HG03139 (cell line): ENCODE measurements at regions not wholly inside any gene's neighbourhood (a gene's known extent, or its start where the extent isn't known, plus 50 kb on each side); places are given as distances from the start of the nearest gene placed in this dataset.

Experiments used
- ATAC-seq: cut with Tn5 transposase; IDR thresholded peaks from one replicate; pipeline ENCODE4 v1.9.1; 2021; ENCODE audit not compliant: unreplicated experiment

- ATAC-seq = no peak
These were observed 1167.0 kb downstream of the SORCS3 start for GRCh38 chr10:105807935-105808587.

- no peak for ATAC-seq
These were observed 1162.1 kb downstream of the SORCS3 start for GRCh38 chr10:105803206-105803605.

- ATAC-seq = no peak
These were observed 1159.6 kb downstream of the SORCS3 start for GRCh38 chr10:105800641-105801040.

GRCh38 chr10:105798328-105798889 is 1157.3 kb downstream of the SORCS3 start:
- ATAC-seq = no peak

DNA sequence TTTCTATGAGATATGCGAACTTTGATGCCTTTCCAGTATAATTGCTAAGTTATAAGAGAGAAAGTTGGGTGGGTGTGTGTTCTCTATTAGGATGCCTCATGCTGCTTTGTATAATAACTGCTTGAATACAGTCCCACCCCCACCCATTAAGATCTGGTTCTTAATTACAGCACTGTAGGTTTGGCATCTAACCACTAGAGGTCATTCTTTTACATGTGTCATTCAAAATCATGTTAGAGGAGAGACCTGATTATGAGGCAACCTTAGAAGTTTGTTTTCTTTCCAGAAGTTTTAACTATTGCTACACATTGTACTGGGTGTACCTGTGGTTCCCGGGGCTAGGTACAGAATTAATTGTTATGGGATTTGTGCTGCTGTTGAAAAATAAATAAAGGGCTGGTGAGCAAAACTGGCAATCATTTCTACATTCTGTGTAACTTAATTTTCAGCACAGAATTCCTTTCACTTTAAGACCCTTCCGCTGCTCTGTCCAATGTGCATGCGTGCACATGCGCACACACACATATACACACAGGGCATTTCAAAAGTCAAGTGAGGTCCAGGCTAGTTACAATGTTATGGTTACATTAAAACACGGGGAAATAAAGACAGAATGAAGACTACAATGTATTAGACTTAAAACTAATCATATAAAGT is 1156.3 kb downstream of the SORCS3 start:
- no peak for ATAC-seq

GRCh38 chr10:105793071-105793470 is 1152.0 kb downstream of the SORCS3 start:
- ATAC-seq = no peak

DNA sequence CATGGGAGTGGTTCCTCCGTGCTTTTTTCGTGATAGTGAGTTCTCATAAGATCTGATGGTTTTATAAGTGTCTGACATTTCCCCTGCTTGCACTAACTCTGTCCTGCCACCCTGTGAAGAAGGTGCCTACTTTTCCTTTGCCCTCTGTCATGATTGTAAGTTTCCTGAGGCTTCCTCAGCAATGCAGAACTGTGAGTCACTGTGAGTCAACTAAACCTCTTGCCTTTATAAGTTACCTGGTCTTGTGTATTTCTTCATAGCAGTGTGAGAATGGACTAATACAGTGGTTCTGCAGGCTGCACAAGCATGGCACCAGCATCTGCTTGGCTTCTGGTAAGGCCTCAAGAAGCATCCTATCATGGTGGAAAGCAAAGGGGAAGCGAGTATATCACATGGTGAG is 1144.6 kb downstream of the SORCS3 start:
- no peak for ATAC-seq

- ATAC-seq = no peak
These were observed 1142.9 kb downstream of the SORCS3 start for GRCh38 chr10:105783936-105784483.

GRCh38 chr10:105774881-105775280 is 1133.8 kb downstream of the SORCS3 start:
- ATAC-seq = no peak

GRCh38 chr10:105774351-105774750 is 1133.3 kb downstream of the SORCS3 start:
- no peak for ATAC-seq

GRCh38 chr10:105770524-105771212 is 1129.6 kb downstream of the SORCS3 start:
- ATAC-seq = no peak

GRCh38 chr10:105769248-105770184 is 1128.4 kb downstream of the SORCS3 start:
- no peak for ATAC-seq

DNA sequence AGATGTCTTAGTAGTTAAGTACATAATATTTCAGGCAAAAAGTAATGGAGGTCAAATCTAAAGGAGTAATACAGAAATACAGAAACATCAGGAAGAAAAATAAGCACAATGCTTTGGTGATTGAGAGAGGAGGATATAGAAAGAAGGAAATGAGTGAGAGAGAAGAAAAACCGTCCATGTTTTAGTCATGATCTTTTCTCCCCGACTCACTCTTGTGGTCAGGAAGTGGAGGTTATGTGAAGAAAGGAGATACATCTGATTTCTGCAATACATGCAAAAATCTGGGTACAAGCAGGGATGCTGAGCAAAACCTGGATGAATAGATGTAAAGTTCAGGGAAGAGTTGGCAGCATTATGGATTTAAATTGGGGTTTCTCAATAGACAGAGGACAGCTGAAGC is 1122.5 kb downstream of the SORCS3 start:
- no peak for ATAC-seq

DNA sequence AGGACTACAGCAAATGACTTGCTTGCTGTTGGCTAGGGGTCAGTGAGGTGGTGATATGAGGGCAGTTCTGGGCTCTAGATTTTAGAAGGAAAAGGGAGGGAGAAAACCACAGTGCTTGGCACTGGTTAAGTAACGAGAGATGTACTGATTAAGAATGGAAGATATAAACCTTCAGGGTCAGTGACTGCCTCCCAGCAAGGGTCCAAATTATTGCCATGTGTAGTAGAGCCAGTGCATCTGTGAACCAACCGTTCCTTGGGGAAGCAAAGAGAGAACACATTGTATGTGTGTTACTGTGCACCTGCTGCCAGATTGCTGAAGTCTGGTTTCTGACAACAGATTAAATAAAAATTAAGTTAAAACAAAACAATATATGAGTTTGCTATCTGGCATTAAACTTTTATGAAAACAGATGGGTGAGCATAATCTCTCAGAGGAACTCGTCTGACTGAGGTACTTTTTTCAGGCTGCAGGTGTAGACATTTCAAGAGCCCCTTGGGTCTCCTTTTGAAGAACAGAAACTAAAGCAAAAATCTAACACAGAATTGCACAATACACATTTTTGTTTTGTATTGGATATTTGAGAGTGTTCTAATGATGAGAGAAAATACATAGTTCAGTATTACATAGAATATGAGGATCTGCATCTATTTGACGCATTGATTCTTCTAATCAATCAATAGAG is 1120.6 kb downstream of the SORCS3 start:
- no peak for ATAC-seq

DNA sequence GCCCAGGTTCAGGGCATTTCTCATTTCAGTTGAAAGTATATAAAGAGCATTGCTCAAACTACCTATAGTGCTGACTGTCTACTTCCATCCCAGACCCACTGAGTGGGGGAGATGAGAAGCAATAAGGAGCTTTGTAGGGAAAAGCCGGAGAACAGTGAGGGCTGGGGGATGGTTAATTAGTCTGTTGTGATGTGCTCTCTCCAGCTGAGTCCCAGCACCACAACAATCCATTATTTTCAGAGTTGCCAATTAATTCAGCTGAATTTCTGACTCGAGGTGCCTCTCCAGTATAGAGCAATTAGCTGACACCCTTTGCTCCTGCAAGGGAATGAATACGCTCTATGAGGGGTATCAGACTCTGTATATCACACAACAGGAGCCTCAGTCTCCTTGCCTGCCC is 1118.6 kb downstream of the SORCS3 start:
- ATAC-seq = no peak

DNA sequence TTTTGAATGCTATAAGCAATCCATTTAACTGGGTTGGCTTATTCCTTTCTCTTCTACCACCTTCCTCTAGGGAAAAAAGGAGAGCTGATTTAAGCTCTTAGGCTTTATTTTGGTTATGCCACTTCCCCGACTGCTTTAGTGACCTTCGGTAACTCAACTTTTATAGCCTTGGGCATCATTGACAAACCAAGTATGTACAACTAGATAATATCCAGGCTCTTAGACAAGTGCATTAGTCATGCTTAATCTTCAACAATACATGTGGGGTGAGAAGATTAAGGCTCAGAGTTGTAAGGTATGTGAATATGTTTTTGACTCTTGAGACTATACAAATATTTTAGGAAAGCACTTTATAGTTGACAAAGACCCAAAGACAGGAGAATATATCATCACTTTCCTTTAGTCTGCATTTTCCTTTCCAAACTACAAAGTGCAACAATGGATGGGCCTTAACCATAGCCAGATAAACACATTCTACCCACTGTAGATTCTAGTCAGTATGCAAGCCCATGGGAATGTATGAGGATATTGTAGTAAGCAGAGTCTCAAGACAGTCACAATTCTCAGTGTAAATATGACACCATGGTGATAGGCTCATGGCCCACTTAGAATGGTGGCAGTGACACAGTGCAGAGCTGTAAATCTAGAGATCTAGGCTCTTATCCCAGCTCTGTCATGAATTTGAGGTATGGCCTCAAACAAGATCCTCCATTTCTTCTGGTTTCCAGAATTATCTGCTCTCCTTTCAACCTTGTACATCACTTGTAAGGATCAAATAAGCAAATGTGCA is 1117.3 kb downstream of the SORCS3 start:
- ATAC-seq = no peak

- ATAC-seq = no peak
These were observed 1116.2 kb downstream of the SORCS3 start for GRCh38 chr10:105757302-105757701.

DNA sequence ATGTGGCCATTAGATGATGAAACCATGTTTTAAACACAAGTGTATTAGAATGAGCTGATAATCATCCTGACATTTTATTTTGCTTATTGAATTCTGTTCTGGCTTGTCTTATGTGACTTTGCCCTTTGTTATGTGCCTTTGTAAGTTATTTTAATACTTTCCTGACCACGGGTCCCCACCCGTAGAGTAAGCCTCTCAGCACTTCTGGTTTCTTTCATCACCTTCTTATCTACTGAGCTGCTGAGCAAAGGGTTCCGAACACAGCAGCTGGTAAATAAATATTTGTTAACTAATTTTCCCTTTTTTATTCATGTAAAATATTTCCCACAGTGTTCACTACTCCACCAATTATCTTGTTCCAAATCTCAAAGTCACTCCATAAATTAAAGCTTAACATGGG is 1115.3 kb downstream of the SORCS3 start:
- no peak for ATAC-seq

- no peak for ATAC-seq
These were observed 1110.6 kb downstream of the SORCS3 start for GRCh38 chr10:105751688-105752087.
